NCI-H446 (cell line): ENCODE measurements at regions not wholly inside any gene's neighbourhood (a gene's known extent, or its start where the extent isn't known, plus 50 kb on each side); places are given as distances from the start of the nearest gene placed in this dataset.

Source experiments
- DNase-seq, 2 experiments: peaks; one replicate each; lab custom pipeline; 2025; lab: John Stamatoyannopoulos, UW

DNA sequence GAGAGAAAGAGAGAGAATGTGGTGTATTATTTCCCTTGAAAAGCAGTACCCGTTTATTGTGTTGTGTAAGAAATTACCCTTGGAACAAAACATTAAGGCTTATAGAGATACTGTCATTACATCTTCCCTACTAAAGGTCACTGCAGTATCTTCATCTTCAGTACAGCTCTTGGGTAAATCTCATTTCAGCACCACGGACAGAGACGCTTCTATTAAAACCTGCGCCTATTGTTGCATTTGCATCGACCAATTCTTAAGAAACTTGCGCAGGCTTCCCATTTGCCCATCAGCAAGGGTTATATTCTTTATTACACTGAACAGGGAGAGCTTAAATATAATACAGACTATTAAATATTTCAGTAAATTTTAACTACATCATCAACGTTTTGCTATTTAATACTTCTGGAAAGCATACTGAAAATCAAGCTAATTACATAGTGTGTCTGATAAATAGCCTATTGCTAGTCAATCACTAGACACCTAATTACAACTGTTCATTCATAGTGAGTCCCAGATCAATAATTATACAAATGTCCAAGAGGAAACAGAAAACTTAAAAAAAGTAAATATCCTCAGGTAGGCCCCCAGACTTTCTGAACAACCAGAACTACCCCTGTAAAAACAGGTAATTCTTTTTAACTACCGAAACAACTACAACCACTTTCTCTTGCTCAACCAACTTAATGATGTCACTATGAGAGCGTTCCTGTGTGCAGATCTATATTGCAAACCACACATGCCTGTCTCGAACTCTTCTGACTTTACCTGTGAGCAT, 350.6 kb downstream of the LIG4 start:
- no peak for DNase-seq

- DNase-seq, result no peak
Observed at GRCh38 chr13:107860284-107860683, 355.1 kb downstream of the LIG4 start.

DNA sequence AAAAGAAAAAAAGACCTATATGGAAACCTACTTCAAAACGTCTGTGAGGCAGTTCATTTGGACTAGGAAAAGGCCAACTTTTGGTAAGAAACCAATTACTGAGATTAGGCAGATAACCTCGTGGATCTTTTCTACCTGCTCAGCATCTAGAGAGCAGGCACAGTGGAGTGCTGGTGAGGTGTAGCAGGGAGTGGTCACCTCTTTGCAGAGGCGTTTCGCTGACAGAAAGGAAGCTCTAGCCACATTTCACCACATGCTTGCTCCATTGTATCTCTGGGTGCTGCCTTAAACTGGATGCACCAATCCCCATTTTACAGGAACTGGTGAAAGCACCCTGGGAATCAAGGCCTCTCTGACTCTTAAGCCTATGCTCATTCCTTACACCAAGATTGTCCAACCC, 360.5 kb downstream of the LIG4 start:
- no peak for DNase-seq

GRCh38 chr13:107852072-107852471, 363.3 kb downstream of the LIG4 start:
- no peak for DNase-seq

- DNase-seq, result no peak
Observed at GRCh38 chr13:107851670-107852069, 363.7 kb downstream of the LIG4 start.

GRCh38 chr13:107847406-107847805, 367.9 kb downstream of the LIG4 start:
- DNase-seq, result no peak

DNA sequence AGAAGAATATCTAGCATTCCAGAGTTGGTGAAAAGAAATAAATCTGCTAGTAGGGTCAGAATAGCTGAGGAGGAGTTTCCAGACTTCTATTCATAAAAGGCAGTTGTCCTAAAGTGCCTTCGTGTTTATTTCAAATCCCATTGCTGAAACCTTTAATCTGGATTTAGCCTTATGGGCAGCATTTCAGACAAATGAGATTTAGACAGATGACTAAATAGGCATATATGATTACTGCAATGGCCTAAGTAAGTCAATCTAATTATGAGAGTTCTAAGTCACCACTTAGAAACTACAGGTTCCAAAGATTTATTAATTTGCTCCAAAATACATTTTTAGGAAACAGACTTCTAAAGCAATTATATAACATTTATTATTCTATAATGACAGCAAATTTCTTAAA, 368.7 kb downstream of the LIG4 start:
- DNase-seq, result no peak

DNA sequence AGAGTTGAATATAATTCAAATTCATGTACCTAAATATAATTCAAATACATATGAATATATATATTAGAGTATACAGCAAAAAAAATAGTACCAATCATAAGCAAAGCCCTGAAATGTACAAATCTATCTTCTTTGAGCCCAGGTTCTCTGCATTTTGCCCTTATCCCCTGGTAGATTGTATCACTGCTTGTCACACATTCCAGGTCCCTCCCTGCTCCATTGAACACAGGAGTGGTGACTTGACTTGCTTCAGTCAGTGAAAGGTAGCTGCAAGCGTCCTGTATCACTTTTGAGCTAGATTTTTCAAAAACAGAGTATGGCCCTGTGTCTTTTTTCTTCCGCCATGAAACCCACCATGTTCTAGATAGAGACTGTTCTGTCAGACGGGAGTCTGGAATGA, 369.4 kb downstream of the LIG4 start:
- no peak for DNase-seq

DNA sequence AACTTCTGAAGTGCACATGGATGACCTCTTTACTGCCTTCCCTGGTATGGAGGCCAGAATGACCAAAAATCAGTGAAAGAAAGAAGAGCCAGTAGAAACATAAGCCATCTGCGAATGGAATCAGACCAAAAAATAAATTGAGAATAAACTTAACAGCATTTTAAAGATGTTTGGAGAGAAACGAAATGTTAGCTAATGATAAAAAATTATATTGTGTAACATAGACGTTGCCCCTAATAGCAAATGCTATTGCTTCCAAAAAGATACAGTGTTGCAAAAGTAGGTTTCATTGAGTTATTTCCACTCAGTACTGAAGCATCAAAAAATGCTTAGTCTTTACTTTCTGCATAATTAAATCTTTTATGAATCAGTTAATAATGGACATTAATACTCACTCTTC, 371.7 kb downstream of the LIG4 start:
- no peak for DNase-seq

DNA sequence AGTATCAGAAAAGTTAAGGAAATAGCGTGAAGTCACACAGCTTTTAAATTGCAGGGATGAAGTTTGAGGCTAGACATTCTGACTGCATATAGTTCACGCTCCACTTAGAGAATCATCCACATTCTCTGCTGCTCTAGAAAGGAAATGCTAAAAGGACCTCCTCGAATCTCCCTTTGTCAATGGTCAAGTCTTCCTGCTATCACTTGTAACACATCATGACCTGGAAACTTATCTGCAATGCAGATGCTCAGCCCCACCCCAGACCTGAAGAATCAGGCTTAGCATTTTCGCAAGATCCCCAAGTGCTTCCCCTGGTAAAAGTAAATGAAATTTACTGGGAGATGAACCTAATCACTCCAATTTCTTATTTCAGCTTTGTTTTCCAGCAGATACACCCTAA, 372.1 kb downstream of the LIG4 start:
- no peak for DNase-seq

- DNase-seq, result no peak
Observed at GRCh38 chr13:107842562-107843180, 372.7 kb downstream of the LIG4 start.

- DNase-seq, result no peak
Observed at GRCh38 chr13:107838588-107839161, 376.7 kb downstream of the LIG4 start.

GRCh38 chr13:107836685-107837084, 378.7 kb downstream of the LIG4 start:
- no peak for DNase-seq

DNA sequence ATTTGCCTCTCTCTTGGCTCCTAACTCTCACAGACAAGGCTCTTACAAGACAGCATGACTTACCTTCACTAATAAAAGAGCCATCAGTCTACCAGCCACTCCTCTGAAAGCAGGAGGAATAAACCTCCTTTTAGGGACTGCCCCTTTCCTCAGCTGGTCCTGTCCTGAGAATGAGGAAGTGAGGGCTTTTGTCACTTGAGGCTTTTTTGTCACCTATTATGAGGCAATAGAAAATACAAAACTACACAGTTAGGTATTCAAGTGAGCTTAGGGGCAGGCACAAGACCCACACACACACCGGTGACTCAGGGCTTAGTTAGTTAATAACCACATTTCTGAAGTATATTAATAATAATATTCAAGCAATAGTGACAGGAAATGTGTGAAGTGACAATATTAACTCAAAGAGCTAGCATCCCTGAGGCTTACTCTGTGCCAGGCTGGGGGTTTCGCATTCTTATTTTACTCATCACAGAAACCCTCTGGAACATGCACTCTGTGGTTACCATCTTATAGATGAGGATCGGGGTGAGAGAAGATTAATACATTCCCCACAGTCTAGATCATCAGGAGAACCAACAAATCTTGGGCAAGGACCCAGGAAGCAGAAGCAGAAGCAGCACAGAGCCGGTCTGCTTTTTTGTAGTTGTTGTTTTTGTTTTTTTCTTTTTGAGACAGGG, 379.9 kb downstream of the LIG4 start:
- no peak for DNase-seq

GRCh38 chr13:107834717-107835116, 380.6 kb downstream of the LIG4 start:
- no peak for DNase-seq

DNA sequence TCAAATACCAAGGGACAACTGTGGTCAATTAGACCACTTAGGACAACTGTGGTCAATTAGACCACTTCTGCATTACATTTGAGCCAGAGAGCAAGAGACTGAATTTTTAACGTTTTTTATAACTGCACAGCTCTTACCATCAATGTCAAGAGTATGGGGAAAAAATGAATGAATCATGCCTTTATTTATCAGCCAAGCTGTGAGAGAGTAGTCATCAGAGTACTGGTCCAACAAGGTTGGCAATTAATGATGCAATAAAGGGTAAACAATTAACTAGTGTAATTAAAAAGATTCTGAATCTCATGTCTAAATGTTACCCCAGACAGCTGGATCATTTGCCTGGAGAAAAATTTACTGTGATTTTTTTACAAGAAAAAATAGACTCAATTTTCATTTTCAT, 381.1 kb downstream of the LIG4 start:
- no peak for DNase-seq

- no peak for DNase-seq
Observed at GRCh38 chr13:107832500-107833100, 382.7 kb downstream of the LIG4 start.

DNA sequence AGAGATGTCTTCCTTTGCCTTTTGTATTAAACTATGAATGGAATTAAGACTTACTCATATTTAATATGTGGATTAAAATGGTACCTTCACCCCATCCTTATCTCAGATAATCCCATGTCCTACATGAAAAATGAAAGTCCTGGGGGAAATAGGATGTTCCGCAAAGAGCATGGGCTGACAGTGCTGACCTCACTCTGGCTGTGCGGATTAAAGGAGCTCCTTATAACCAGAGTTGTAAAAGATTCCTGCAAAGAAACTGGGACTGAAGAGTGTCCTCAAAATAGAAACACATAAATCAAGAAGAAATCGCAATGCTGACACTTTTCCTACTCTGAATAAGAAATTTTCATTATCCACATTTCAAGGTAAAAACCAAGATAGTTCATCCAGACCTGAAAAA, 384.5 kb downstream of the LIG4 start:
- DNase-seq, result no peak

GRCh38 chr13:107827840-107828549, 387.3 kb downstream of the LIG4 start:
- no peak for DNase-seq

GRCh38 chr13:107824635-107825034, 390.7 kb downstream of the LIG4 start:
- no peak for DNase-seq

DNA sequence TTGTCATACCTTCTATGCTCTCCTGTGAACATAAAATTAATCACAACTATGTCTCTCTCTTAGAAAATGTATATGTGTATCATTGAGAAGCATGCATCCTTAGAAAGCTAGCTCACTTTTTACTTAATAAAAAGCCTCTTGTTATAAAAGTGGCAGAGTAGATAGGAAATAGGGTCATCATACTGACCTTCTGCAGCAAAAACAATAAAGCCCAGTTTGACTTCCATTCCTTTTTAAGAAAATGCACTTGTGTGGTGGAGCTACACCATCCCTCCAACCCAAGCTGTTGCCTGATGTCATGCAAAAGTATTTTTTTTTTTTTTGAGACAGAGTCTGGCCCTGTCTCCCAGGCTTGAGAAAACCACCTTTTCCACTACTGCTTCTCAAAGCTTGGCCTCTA, 393.3 kb downstream of the LIG4 start:
- no peak for DNase-seq

- DNase-seq, result no peak
Observed at GRCh38 chr13:107821492-107821891, 393.8 kb downstream of the LIG4 start.
